Mesenchymal stem cell (in vitro differentiated cells and primary cell): ENCODE measurements at regions not wholly inside any gene's neighbourhood (a gene's known extent, or its start where the extent isn't known, plus 50 kb on each side); places are given as distances from the start of the nearest gene placed in this dataset.
A peak's percentile ranks its signal among the peaks of the same experiment; 100 is the strongest.

Experiments used
- DNase-seq: peaks from one replicate; pipeline ENCODE4 v3.0.0-alpha.2; 2013
- H2AFZ ChIP-seq: one replicate; pipeline ENCODE4 v1.6.1; 2013; ENCODE audit warnings: low read depth, mild to moderate bottlenecking, control low read depth, inconsistent platforms, low read length, moderate library complexity
- H2AK5ac ChIP-seq: 2 replicates; pipeline ENCODE4 v1.6.1; 2013; ENCODE audit warnings: low read length, moderate library complexity, mild to moderate bottlenecking, inconsistent platforms; ENCODE audit not compliant: severe bottlenecking
- H2BK120ac ChIP-seq: one replicate; pipeline ENCODE4 v1.6.1; 2013; ENCODE audit warnings: low read depth, mild to moderate bottlenecking, inconsistent platforms, low read length, moderate library complexity
- H2BK12ac ChIP-seq, 2 experiments: one replicate each; pipeline ENCODE4 v1.6.1; 2013; ENCODE audit warnings: inconsistent platforms in 2 of 2, low read length in 2 of 2, mild to moderate bottlenecking in 2 of 2, moderate library complexity in 2 of 2, control low read depth in 1 of 2
- H2BK15ac ChIP-seq: one replicate; pipeline ENCODE4 v1.6.1; 2013; ENCODE audit warnings: mild to moderate bottlenecking, low read depth, inconsistent platforms; ENCODE audit not compliant: poor library complexity, severe bottlenecking
- H2BK5ac ChIP-seq: 2 replicates; pipeline ENCODE4 v1.6.1; 2013; ENCODE audit warnings: low read depth, mild to moderate bottlenecking, low read length, control low read depth, inconsistent platforms; ENCODE audit not compliant: poor library complexity, severe bottlenecking
- H3K14ac ChIP-seq, 2 experiments: one replicate each; pipeline ENCODE4 v1.6.1; 2013; ENCODE audit warnings: inconsistent platforms in 2 of 2, low read length in 2 of 2, control low read depth in 1 of 2, mild to moderate bottlenecking in 1 of 2, moderate library complexity in 1 of 2
- H3K18ac ChIP-seq, 2 experiments: one replicate each; pipeline ENCODE4 v1.6.1; 2013; ENCODE audit warnings: inconsistent platforms in 2 of 2, low read length in 2 of 2, control low read depth in 1 of 2, low read depth in 1 of 2, mild to moderate bottlenecking in 1 of 2
- H3K23ac ChIP-seq, 2 experiments: one replicate each; pipeline ENCODE4 v1.6.1; 2013; ENCODE audit warnings: inconsistent platforms in 2 of 2, low read length in 2 of 2, mild to moderate bottlenecking in 2 of 2, moderate library complexity in 2 of 2, control low read depth in 1 of 2
- H3K27ac ChIP-seq: 2 replicates; pipeline ENCODE4 v1.5.1; 2013; ENCODE audit warnings: mild to moderate bottlenecking, moderate library complexity, low read length, control low read depth, inconsistent platforms; ENCODE audit not compliant: poor library complexity, severe bottlenecking
- H3K27me3 ChIP-seq, 2 experiments: 2 replicates each; pipeline versions ENCODE4 v1.6.1 to v1.7.0; 2013; ENCODE audit warnings: low read length in 2 of 2, mild to moderate bottlenecking in 2 of 2, moderate library complexity in 2 of 2, control low read depth in 1 of 2, inconsistent platforms in 1 of 2; ENCODE audit not compliant: control insufficient read depth in 1 of 2, insufficient read depth in 1 of 2
- H3K36me3 ChIP-seq, 2 experiments: 2 replicates each; pipeline versions ENCODE4 v1.6.1 to v1.7.0; 2013; ENCODE audit warnings: low read length in 2 of 2, control low read depth in 1 of 2, inconsistent platforms in 1 of 2, low read depth in 1 of 2, mild to moderate bottlenecking in 1 of 2; ENCODE audit not compliant: insufficient read depth in 2 of 2, control insufficient read depth in 1 of 2
- H3K4ac ChIP-seq, 2 experiments: one replicate each; pipeline ENCODE4 v1.6.1; 2013; ENCODE audit warnings: inconsistent platforms in 2 of 2, low read length in 2 of 2, mild to moderate bottlenecking in 2 of 2, moderate library complexity in 2 of 2, control low read depth in 1 of 2, low read depth in 1 of 2
- H3K4me1 ChIP-seq: 2 replicates; pipeline ENCODE4 v1.6.1; 2013; ENCODE audit warnings: low read depth, low read length, control low read depth; ENCODE audit not compliant: control insufficient read depth, insufficient read depth
- H3K4me2 ChIP-seq: 2 replicates; pipeline ENCODE4 v1.6.1; 2013; ENCODE audit warnings: low read length, mild to moderate bottlenecking, inconsistent platforms; ENCODE audit not compliant: poor library complexity, severe bottlenecking
- H3K4me3 ChIP-seq, 2 experiments: 2 replicates each; pipeline versions ENCODE4 v1.5.1 to v1.7.0; 2013; ENCODE audit warnings: low read length in 2 of 2, mild to moderate bottlenecking in 2 of 2, control low read depth in 1 of 2, low read depth in 1 of 2; ENCODE audit not compliant: insufficient read depth in 1 of 2
- H3K79me1 ChIP-seq: replicated peaks from 2 replicates; pipeline ENCODE4 v1.6.1; 2013; ENCODE audit warnings: mild to moderate bottlenecking, control low read depth, low read length, inconsistent platforms; ENCODE audit not compliant: poor library complexity, severe bottlenecking
- H3K9ac ChIP-seq: 2 replicates; pipeline ENCODE4 v1.7.0; 2013; ENCODE audit warnings: mild to moderate bottlenecking, low read length, moderate library complexity
- H3K9me3 ChIP-seq: 2 replicates; pipeline ENCODE4 v1.7.0; 2013; ENCODE audit warnings: mild to moderate bottlenecking, low read length; ENCODE audit not compliant: control insufficient read depth
- H4K8ac ChIP-seq: one replicate; pipeline ENCODE4 v1.6.1; 2013; ENCODE audit warnings: inconsistent platforms, mild to moderate bottlenecking, low read length, moderate library complexity
- H4K91ac ChIP-seq: one replicate; pipeline ENCODE4 v1.6.1; 2013; ENCODE audit warnings: mild to moderate bottlenecking, low read length, inconsistent platforms
- WGBS: methylation state at CpG from one replicate; pipeline ENCODE4 v1.1.7; 2013; ENCODE audit warnings: mixed read lengths; 5-methylcytosine and 5-hydroxymethylcytosine counted together

GRCh38 chr17:65472666-65473309, 88.7 kb downstream of the AXIN2 start:
- 96% methylated on average over 4 of the region's 8 CpGs for WGBS

GRCh38 chr17:65470783-65471182, 90.7 kb downstream of the AXIN2 start:
- H3K4me3 ChIP-seq: peak overlapping the region in 1 of 2 experiments; percentile 21
- H2AK5ac ChIP-seq: no peak overlapping the region
- H3K9me3 ChIP-seq: no peaks in the 10 kb centered on the region
- no peak overlapping the region for H3K18ac ChIP-seq
- H3K27ac ChIP-seq: no peak overlapping the region
- H2BK15ac ChIP-seq: no peak overlapping the region
- peaks cover 51 to 74% of the 10 kb centered on the region in 2 experiments for H3K27me3 ChIP-seq
- no peaks in the 10 kb centered on the region for H3K79me1 ChIP-seq
- H4K8ac ChIP-seq: no peak overlapping the region
- H2BK5ac ChIP-seq: no peak overlapping the region
- no peaks in the 10 kb centered on the region for H3K36me3 ChIP-seq
- no peak overlapping the region for H2BK12ac ChIP-seq
- 75% methylated on average over 4 of the region's 4 CpGs for WGBS
- DNase-seq: no peak
- no peak overlapping the region for H2AFZ ChIP-seq
- no peak overlapping the region for H4K91ac ChIP-seq
- no peak overlapping the region for H3K23ac ChIP-seq
- no peak overlapping the region for H2BK120ac ChIP-seq
- H3K9ac ChIP-seq: no peak overlapping the region
- no peak overlapping the region for H3K4ac ChIP-seq
- no peaks in the 10 kb centered on the region for H3K4me1 ChIP-seq
- H3K4me2 ChIP-seq: no peak overlapping the region
- no peak overlapping the region for H3K14ac ChIP-seq

More at GRCh38 chr17:65472666-65473309, 88.7 kb downstream of the AXIN2 start:
- no peak overlapping the region for H3K4me3 ChIP-seq
- no peak overlapping the region for H3K18ac ChIP-seq
- H3K4ac ChIP-seq: no peak overlapping the region
- H4K8ac ChIP-seq: no peak overlapping the region
- H3K4me2 ChIP-seq: no peak overlapping the region
- no peaks in the 10 kb centered on the region for H3K79me1 ChIP-seq
- peaks cover 60 to 84% of the 10 kb centered on the region in 2 experiments for H3K27me3 ChIP-seq
- H3K36me3 ChIP-seq: no peaks in the 10 kb centered on the region
- no peak for DNase-seq
- no peak overlapping the region for H3K9ac ChIP-seq
- H3K14ac ChIP-seq: no peak overlapping the region
- H3K23ac ChIP-seq: no peak overlapping the region
- no peak overlapping the region for H3K27ac ChIP-seq
- no peaks in the 10 kb centered on the region for H3K4me1 ChIP-seq
- no peak overlapping the region for H2AK5ac ChIP-seq
- H4K91ac ChIP-seq: no peak overlapping the region
- no peak overlapping the region for H2BK12ac ChIP-seq
- H2BK5ac ChIP-seq: no peak overlapping the region
- no peaks in the 10 kb centered on the region for H3K9me3 ChIP-seq
- H2BK120ac ChIP-seq: no peak overlapping the region
- no peak overlapping the region for H2BK15ac ChIP-seq
- no peak overlapping the region for H2AFZ ChIP-seq

GRCh38 chr17:65468321-65468720, 93.1 kb downstream of the AXIN2 start:
- Histone ChIP-seq H2BK5ac (no peak overlapping the region), H3K14ac (no peak overlapping the region), H2BK15ac (no peak overlapping the region), H3K36me3 (no peaks in the 10 kb centered on the region), H4K91ac (no peak overlapping the region), H3K79me1 (no peaks in the 10 kb centered on the region), H3K18ac (no peak overlapping the region), H3K9me3 (no peaks in the 10 kb centered on the region), H3K4me2 (no peak overlapping the region), H3K27ac (no peak overlapping the region), H3K4me3 (no peak overlapping the region), H2BK12ac (no peak overlapping the region), H3K27me3 (peaks cover 45 to 53% of the 10 kb centered on the region in 2 experiments), H4K8ac (no peak overlapping the region), H2AFZ (no peak overlapping the region), H3K23ac (no peak overlapping the region), H3K4ac (no peak overlapping the region), H2BK120ac (no peak overlapping the region), H3K9ac (no peak overlapping the region), H3K4me1 (no peaks in the 10 kb centered on the region), H2AK5ac (no peak overlapping the region)
- 93% methylated on average over 5 of the region's 5 CpGs for WGBS
- no peak for DNase-seq

GRCh38 chr17:65467156-65467555, 94.3 kb downstream of the AXIN2 start:
- Histone ChIP-seq H3K27me3 (peaks cover 35 to 41% of the 10 kb centered on the region in 2 experiments), H3K23ac (no peak overlapping the region), H3K4me3 (no peak overlapping the region), H2BK12ac (no peak overlapping the region), H4K8ac (no peak overlapping the region), H3K18ac (no peak overlapping the region), H3K4ac (no peak overlapping the region), H3K9me3 (no peaks in the 10 kb centered on the region), H3K27ac (no peak overlapping the region), H4K91ac (no peak overlapping the region), H2AFZ (no peak overlapping the region), H2BK5ac (no peak overlapping the region), H2BK15ac (no peak overlapping the region), H3K4me1 (no peaks in the 10 kb centered on the region), H3K9ac (no peak overlapping the region), H2BK120ac (no peak overlapping the region), H3K36me3 (no peaks in the 10 kb centered on the region), H3K79me1 (no peaks in the 10 kb centered on the region), H2AK5ac (no peak overlapping the region), H3K14ac (no peak overlapping the region), H3K4me2 (no peak overlapping the region)
- 62% methylated on average over 5 of the region's 5 CpGs for WGBS
- DNase-seq: no peak
